NCI-H1694 (cell line): ENCODE measurements at regions not wholly inside any gene's neighbourhood (a gene's known extent, or its start where the extent isn't known, plus 50 kb on each side); places are given as distances from the start of the nearest gene placed in this dataset.
"Not testable (repeated sequence)": the region's sequence is repeated elsewhere in the genome, so short reads cannot be mapped to it uniquely, and the experiment has no call there.

ENCODE experiments used
- DNase-seq: peaks from one replicate; lab custom pipeline; 2025; lab: John Stamatoyannopoulos, UW

DNA sequence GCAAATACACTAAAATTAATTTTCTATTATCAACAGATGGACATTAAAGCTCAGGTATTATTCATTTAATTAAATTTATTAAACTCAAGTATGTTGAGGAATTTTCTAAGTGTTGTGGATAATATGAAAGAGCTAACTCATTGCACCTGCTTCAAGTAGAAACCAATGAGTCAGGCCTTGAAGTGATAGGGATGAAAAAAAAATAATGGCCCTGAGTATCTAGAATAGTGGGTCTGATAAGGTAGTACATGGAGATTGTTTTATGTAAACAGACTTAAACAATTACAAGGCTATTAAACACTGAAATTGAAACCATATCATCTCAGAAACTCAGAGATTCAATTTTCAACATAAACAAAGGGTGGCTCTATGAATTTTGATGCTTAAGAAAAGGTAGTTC, 857.1 kb upstream of the GBE1 start:
- DNase-seq, result no peak

- no peak for DNase-seq
These were observed 848.8 kb upstream of the GBE1 start for GRCh38 chr3:82610236-82610635.

- no peak for DNase-seq
These were observed 845.9 kb upstream of the GBE1 start for GRCh38 chr3:82607391-82607790.

DNA sequence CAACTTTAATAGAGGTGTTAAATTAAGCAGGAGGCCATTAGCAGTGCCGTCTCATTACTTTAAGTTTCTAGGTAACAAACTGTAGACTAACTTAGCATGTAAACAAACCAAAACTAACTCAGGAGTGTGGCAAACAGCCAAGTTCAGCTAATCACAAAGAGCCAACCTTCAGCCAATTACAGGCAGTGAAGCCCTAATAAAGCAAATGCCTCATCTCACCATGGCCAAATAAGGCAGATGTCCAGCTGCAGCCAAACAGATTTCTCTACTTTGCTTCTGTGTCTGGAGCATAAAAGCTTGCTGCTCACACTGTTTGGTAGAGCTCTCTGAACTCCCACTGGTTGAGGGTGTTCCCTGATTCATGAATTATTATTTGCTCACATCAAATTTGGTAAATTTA, 835.4 kb upstream of the GBE1 start:
- DNase-seq, result no peak

DNA sequence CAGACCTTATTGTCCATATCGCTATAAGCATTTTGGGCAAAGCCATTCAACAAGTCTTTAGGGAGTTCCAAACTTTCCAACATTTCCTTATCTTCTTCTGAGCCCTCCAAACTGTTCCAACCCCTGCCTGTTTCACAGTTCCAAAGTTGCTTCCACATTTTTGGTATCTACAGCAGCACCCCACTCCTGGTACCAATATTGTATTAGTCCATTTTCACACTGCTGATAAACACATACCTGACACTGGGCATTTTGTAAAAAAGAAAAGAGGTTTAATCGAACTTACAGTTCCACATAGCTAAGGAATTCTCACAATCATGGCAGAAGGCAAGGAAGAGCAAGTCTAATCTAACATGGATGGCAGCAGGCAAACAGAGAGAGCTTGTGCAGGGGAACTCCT, 834.1 kb upstream of the GBE1 start:
- no peak for DNase-seq

GRCh38 chr3:82587174-82587573, 825.7 kb upstream of the GBE1 start:
- no peak for DNase-seq

DNA sequence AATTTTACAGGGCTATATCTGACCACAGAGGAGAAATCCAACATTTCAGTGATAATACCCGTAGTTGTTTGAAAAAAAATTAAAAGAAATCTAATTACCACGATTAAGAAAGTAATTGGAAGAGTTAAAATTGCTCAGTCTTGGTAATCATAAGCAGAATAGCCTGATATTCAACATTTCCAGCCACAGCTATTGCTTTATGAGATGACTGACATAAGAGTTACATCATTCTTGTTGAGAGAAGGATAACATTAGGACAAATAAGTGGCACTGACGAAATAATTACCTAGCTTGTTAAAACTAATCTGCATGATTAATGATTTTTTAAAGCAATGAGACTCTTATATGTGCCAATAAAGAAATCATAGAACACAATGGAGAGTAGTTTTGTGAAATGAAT, 825.0 kb upstream of the GBE1 start:
- no peak for DNase-seq

DNA sequence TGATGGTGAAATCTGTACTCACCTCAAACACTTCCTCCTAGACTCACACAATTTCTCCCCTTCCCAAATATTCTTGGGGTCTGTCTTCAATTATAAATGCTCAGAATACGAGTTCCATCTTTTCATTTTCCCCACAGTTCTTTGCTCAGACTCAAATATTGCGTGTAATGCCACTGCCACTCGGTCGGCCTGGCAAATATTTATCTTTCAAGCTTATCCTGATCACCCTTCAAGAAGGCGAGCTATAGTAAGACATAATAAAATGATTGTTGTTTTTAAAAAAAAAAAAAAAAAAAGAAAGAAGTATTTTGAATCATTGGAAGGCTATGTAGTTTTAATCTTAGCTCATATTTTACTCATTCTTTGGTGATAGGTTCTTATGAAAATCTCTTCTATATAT, 824.6 kb upstream of the GBE1 start:
- DNase-seq, result not testable (repeated sequence)

GRCh38 chr3:82585591-82585990, 824.1 kb upstream of the GBE1 start:
- DNase-seq, result not testable (repeated sequence)

DNA sequence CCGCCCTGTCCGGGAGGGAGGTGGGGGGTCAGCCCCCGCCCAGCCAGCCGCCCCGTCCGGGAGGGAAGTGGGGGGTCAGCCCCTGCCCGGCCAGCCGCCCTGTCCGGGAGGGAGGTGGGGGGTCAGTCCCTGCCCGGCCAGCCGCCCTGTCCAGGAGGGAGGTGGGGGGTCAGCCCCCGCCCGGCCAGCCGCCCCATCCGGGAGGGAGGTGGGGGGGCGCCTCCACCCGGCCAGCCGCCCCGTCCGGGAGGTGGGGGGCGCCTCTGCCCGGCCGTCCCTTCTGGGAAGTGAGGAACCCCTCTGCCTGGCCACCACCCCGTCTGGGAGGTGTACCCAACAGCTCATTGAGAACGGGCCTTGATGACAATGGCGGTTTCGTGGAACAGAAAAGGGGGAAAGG, 823.4 kb upstream of the GBE1 start:
- DNase-seq, result not testable (repeated sequence)

DNA sequence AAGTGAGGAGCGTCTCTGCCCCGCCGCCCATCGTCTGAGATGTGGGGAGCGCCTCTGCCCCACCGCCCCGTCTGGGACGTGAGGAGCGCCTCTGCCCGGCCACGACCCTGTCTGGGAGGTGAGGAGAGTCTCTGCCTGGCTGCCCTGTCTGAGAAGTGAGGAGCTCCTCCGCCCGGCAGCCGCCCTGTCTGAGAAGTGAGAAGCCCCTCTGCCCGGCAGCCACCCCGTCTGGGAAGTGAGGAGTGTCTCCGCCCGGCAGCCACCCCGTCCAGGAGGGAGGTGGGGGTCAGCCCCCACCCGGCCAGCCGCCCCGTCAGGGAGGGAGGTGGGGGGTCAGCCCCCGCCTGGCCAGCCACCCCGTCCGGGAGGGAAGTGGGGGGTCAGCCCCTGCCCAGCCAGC, 823.0 kb upstream of the GBE1 start:
- not testable (repeated sequence) for DNase-seq

DNA sequence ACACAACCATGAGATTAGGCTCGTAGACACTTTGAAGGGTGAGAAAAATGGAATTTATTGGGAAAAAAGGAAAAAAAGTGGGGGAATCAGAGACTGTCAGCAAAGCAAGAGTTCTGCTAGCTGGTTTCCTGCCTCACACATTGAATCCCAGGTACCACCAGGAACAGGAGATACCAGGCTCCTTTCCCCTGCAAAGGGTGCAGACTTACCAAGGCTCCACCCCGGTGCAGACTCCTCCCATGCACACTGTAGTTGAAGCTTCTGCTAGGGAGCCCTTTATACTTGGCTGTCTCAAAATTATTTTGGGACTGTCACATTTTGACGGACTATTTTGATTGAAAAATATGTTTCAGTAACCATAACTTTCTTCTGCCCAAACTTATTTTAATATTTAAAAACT, 819.9 kb upstream of the GBE1 start:
- no peak for DNase-seq

- no peak for DNase-seq
These were observed 811.3 kb upstream of the GBE1 start for GRCh38 chr3:82572721-82573120.

DNA sequence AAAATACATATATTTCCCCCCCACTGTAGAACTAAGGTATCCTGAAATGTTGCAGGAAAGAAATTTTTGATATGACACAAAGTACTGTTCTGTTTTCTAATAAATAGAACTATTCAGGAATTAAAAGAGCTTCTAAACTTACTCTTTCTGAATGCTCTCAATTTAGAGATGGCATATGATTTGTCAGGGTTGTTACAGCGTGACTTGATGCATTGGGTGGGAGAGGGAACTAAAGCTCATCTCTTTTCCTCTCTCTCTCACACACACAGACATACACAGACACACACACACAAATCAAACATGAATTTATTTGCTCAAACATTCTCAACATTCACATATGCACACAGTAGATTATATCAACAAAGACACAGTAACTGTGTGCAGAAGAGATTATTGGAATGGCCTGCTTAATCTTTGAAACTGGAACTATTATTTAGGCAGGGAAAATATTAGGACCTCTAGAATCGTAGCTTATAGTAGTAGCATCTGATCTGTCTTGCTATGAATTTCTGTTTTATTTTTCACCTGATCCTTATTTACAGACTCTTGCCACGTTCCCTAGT, 807.4 kb upstream of the GBE1 start:
- DNase-seq, result no peak

DNA sequence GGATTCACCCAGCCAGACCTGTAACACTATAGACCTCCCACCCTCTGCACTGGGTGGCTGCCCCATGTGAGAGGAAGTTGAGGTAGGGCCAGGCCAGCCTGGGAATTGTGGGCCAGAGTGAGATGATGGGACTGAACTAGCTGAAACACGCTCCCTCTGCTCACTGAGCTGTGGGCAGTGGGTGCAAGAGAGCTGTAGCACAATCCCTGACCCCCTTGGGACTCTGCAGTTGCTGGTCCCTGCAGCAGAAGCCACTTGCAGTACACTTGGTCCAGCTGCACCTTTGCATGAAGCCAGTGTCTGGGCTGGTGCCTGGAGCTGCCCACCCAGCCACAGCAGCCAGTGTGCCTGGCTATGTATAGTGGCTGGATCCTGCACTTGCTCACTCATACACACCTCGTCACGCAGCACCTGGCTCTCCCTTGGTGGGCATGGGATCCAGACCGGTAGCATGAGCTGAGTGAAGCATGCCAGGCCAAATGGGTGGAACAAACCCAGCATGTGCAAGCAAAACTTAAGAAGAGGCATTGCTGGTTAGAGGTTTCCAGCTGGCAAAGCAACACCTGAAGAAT, 805.7 kb upstream of the GBE1 start:
- DNase-seq, result no peak

GRCh38 chr3:82562896-82563295, 801.5 kb upstream of the GBE1 start:
- no peak for DNase-seq

DNA sequence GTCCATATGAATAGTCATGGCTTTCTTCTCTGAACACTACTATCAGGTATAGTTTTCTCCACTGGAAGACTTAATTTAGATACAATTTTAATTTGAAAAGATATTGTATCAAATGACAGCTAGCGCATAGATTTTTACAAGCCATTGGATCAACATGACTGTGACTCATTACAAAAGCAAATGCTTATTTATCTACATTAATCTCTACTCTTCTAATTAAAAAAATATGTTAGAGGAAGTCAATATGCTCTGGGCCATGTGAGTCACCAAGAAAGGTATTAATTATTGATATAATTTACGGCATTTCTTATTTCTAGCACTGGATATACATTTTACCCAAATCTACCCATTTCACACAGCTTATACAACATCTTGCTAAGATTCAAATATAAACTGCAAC, 800.3 kb upstream of the GBE1 start:
- no peak for DNase-seq

DNA sequence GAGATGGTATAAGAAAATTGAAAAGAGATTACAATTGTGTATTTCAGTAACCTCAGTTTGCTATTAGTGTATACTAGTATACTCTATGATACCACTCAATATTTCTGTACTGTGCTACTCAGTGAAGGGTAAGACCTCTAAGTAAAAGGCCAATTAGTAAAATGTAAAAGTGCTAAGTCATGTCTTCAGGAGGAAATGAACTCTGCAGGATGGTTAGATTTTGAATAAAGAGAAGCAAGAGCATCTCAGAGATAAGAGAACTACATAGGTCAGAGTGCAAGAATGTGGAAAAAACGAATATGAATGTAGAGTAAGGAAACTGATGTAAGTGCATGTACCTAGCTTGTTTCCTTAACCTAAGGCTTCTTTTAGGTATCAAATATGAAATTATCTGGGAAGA, 796.6 kb upstream of the GBE1 start:
- DNase-seq, result no peak

DNA sequence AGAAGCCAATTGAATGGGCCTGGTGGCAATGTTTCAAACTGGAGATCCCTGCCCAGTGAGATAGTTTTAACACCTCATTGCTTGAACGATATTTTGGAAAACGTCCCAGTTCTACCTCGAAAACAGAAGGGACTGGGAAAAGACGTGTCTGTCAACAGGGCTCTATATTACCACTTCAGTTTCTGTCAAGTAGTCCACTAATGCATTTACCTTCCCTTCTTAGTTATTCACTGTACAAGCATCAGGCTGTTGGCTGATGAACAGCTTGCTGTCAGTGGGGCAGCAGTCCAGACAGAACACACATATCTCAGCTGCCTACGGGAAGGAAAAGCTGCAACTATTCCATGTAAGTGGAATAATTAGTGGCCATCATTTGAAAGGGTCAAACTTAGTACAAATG, 794.7 kb upstream of the GBE1 start:
- peak; percentile 12 for DNase-seq

DNA sequence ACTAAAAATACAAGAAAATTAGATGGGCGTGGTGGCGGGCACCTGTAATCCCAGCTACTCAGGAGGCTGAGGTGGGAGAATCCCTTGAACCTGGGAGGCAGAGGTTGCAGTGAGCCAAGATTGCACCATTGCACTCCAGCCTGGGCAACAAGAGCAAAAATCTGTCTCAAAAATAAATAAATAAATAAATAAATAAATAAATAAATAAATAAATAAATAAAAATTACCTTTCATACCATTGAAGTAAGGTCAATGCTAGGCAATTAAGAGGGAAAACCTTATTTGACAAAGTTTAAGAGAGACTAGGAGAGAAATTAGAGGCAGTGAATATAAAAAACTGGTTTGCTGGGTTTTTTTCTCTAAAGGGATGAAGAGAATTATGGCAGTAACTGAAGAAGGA, 781.1 kb upstream of the GBE1 start:
- DNase-seq, result not testable (repeated sequence)

DNA sequence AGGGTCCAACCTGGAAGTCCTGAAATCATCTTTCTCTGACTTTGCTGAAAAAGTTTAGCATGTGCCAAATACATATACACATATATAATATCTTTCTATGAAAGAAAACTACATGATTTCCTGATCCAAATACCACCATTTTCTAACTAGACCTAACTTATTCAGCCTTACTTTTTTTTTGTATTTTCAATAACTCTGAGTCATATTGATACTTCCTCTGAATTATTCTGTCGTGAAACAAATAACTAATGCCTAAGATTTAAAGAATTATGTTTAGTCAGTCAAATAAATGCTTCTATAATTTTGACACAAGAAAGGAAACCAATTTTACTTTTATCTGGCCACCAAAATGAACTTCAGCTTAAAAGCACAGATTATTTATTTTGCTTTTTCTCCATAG, 760.2 kb upstream of the GBE1 start:
- DNase-seq, result no peak

DNA sequence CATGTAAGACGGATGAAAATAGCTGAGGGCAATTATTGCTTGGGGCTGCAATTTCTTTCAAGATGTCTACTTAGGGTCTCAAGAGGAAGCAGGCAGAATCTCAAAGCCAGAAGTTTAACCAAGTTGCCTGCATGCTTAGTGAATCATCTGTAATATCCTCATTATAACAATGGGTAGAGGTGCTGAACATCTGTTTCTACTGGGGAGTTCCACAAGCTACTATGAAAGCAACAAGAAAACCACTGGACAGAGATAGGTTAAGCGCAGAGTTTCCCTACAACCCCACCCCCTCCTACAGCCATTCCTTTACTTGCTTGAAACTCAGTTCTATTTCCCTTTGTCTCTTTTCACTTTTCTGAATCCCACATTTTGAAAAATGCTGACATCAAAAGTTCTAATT, 759.4 kb upstream of the GBE1 start:
- no peak for DNase-seq

DNA sequence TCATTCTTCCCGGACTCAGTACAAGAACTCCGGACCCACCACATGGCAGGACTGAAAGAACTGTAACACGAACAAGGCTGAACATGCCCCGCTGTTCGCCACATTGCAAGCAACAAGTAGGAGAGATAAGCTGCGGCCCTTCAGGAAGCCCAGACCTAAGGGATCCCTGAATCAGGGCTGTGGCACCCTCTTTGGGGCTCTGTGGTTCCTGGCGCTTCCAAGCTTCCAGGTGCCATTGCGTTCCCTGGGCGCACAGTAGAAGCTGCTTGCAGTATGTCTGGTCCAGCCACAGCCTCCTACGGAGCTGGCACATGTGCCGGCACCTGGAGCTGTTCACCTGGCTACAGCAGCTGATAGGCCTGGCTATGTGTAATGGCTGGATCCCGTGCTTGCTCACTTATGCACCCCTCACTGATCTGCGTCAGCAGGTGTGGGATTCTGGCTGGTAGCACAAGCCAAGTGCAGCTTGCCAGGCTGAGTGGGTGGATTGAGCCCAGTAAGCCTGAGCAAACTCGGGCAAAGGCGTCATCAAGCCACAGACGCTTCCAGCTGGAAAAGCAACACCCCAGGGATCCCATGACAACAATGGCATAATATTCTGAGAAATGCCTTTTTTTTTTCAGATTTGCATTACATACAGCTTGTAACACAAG, 748.6 kb upstream of the GBE1 start:
- no peak for DNase-seq
